ENCODE measurements at regions not wholly inside any gene's neighbourhood (a gene's known extent, or its start where the extent isn't known, plus 50 kb on each side); places are given as distances from the start of the nearest gene placed in this dataset.

GRCh38 chr13:111855786-111856185 is 211.2 kb upstream of the SOX1 start:
- no peak overlapping the region for H3K4me3 ChIP-seq
- intact Hi-C loops (cut with DNase I, micrococcal nuclease): no loop called here
- ATAC-seq (no peak), DNase-seq (no peak)
- TF ChIP-seq CTCF (IDR thresholded peaks at IDR 0.05): no peak
- no peaks in the 10 kb centered on the region for H3K4me1 ChIP-seq (ENCODE audit: low read depth)
- H3K9me3 ChIP-seq: no peaks in the 10 kb centered on the region
- no peaks in the 10 kb centered on the region for H3K36me3 ChIP-seq (ENCODE audit: low read depth)

GRCh38 chr13:111856571-111856970 is 210.4 kb upstream of the SOX1 start:
- intact Hi-C loops (cut with DNase I, micrococcal nuclease): no loop called here
- no peak overlapping the region for H3K4me3 ChIP-seq

GRCh38 chr13:111857336-111857735 is 209.6 kb upstream of the SOX1 start:
- H3K36me3 ChIP-seq (ENCODE audit: low read depth): no peaks in the 10 kb centered on the region
- no peak for TF ChIP-seq CTCF (IDR thresholded peaks at IDR 0.05)
- ATAC-seq: no peak
- DNase-seq: no peak
- H3K4me3 ChIP-seq: no peak overlapping the region
- H3K4me1 ChIP-seq (ENCODE audit: low read depth): no peaks in the 10 kb centered on the region
- no peaks in the 10 kb centered on the region for H3K9me3 ChIP-seq
- intact Hi-C loops (cut with DNase I, micrococcal nuclease): no loop called here

More at GRCh38 chr13:111856571-111856970, 210.4 kb upstream of the SOX1 start:
- no peak for ATAC-seq
- TF ChIP-seq CTCF (IDR thresholded peaks at IDR 0.05): no peak
- H3K4me1 ChIP-seq (ENCODE audit: low read depth): no peaks in the 10 kb centered on the region
- H3K9me3 ChIP-seq: no peaks in the 10 kb centered on the region
- no peak for DNase-seq
- no peaks in the 10 kb centered on the region for H3K36me3 ChIP-seq (ENCODE audit: low read depth)

- intact Hi-C loops (cut with DNase I, micrococcal nuclease): no loop called here
- DNase-seq (no peak), ATAC-seq (no peak)
- Histone ChIP-seq H3K36me3 (ENCODE audit: low read depth) (no peaks in the 10 kb centered on the region), H3K4me3 (no peak overlapping the region), H3K9me3 (no peaks in the 10 kb centered on the region), H3K4me1 (ENCODE audit: low read depth) (no peaks in the 10 kb centered on the region)
- TF ChIP-seq CTCF (IDR thresholded peaks at IDR 0.05): no peak
Measured at GRCh38 chr13:111857846-111858560, 208.9 kb upstream of the SOX1 start.

- DNase-seq: no peak
- TF ChIP-seq CTCF (IDR thresholded peaks at IDR 0.05): no peak
- no peak overlapping the region for H3K4me3 ChIP-seq
- intact Hi-C loops (cut with DNase I, micrococcal nuclease): no loop called here
- no peaks in the 10 kb centered on the region for H3K36me3 ChIP-seq (ENCODE audit: low read depth)
- ATAC-seq: no peak
- no peaks in the 10 kb centered on the region for H3K9me3 ChIP-seq
- no peaks in the 10 kb centered on the region for H3K4me1 ChIP-seq (ENCODE audit: low read depth)
Measured at GRCh38 chr13:111858571-111858970, 208.4 kb upstream of the SOX1 start.
